Prostate gland (tissue), 2 donors: ENCODE measurements at regions not wholly inside any gene's neighbourhood (a gene's known extent, or its start where the extent isn't known, plus 50 kb on each side); places are given as distances from the start of the nearest gene placed in this dataset.

Source experiments
- DNase-seq: peaks from one replicate; pipeline ENCODE4 v3.0.0-alpha.2; 2019; ENCODE audit warnings: low spot score
- H3K27ac ChIP-seq, 2 donors: fragments of 200-600 bp; sonication (generic); 2 replicates each; pipeline ENCODE4 v1.5.1; 2017 to 2019
- H3K27me3 ChIP-seq: fragments of 200-600 bp; sonication (generic); replicated peaks from 2 replicates; pipeline ENCODE4 v1.5.1; 2019; ENCODE audit not compliant: insufficient read depth
- H3K36me3 ChIP-seq, 2 donors: fragments of 200-600 bp; sonication (generic); 1 replicate in 1 of 2; 2 replicates in 1 of 2; pipeline versions ENCODE4 v1.5.1 to v1.8.1; 2017 to 2019
- H3K4me1 ChIP-seq: fragments of 200-600 bp; sonication (generic); replicated peaks from 2 replicates; pipeline ENCODE4 v1.5.1; 2019
- H3K4me3 ChIP-seq, 2 donors: fragments of 200-600 bp; sonication (generic); 2 replicates each; pipeline ENCODE4 v1.5.1; 2017 to 2019
- H3K9me3 ChIP-seq: fragments of 200-600 bp; sonication (generic); 2 replicates; pipeline ENCODE4 v1.5.1; 2017
- POLR2A ChIP-seq: fragments of 450-650 bp; IDR thresholded peaks from one replicate; pipeline ENCODE4 v1.6.1; 2016; ENCODE audit warnings: antibody characterized with exemption, mild to moderate bottlenecking
- POLR2AphosphoS5 ChIP-seq: sonication (generic); formaldehyde crosslinking; IDR thresholded peaks from one replicate; pipeline ENCODE4 v1.6.1; 2017; ENCODE audit warnings: antibody characterized with exemption
- WGBS: methylation state at CpG from one replicate; pipeline ENCODE4 v1.1.5; 2018; 5-methylcytosine and 5-hydroxymethylcytosine counted together
- intact Hi-C: fragments of 100-400 bp; cut with DNase I; formaldehyde crosslinking; loops from one replicate; pipeline ENCODE4 v1.14.2; 2022
- TF ChIP-seq, protein P1 (sequence below), 4 experiments: fragments of 200-600 bp in 2 of 4; fragments of 450-650 bp in 2 of 4; sonication (generic) in 2 of 4; IDR thresholded peaks; 1 replicate in 3 of 4; 2 replicates in 1 of 4; pipeline ENCODE4 v1.5.1; 2016 to 2019; ENCODE audit warnings: antibody characterized with exemption in 4 of 4, mild to moderate bottlenecking in 2 of 4, moderate library complexity in 2 of 4

DNA sequence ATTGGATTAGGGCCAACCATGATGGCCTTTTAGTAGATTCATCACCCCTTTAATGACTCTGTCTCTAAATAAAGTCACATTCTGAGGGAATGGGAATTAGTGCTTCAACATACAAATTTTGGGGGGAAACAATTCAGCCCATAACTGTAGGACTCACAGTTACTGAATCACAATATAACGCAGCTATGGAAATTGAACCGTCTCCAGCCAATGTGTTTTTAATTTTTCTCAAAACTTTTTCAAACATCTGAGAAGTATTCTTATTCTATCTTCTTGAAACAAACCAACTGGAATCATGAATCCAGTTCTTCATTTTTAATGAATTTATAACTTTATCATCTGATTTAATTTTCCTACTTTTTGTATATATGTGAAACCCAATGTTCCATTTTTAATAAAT lies 373.1 kb upstream of the SYT4 start:
- TF ChIP-seq POLR2AphosphoS5 (no peak), POLR2A (no peak)
- TF ChIP-seq, protein P1, sequence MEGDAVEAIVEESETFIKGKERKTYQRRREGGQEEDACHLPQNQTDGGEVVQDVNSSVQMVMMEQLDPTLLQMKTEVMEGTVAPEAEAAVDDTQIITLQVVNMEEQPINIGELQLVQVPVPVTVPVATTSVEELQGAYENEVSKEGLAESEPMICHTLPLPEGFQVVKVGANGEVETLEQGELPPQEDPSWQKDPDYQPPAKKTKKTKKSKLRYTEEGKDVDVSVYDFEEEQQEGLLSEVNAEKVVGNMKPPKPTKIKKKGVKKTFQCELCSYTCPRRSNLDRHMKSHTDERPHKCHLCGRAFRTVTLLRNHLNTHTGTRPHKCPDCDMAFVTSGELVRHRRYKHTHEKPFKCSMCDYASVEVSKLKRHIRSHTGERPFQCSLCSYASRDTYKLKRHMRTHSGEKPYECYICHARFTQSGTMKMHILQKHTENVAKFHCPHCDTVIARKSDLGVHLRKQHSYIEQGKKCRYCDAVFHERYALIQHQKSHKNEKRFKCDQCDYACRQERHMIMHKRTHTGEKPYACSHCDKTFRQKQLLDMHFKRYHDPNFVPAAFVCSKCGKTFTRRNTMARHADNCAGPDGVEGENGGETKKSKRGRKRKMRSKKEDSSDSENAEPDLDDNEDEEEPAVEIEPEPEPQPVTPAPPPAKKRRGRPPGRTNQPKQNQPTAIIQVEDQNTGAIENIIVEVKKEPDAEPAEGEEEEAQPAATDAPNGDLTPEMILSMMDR (IDR thresholded peaks at IDR 0.05), result no peak
- no peak for DNase-seq
- H3K36me3 ChIP-seq, result no peaks in the 10 kb centered on the region
- no peaks in the 10 kb centered on the region for H3K27me3 ChIP-seq
- H3K4me1 ChIP-seq, result no peaks in the 10 kb centered on the region
- intact Hi-C loops, result no loop called here
- H3K4me3 ChIP-seq, result no peak overlapping the region
- H3K9me3 ChIP-seq, result no peaks in the 10 kb centered on the region
- 42% methylated on average over 2 of the region's 2 CpGs for WGBS
- no peak overlapping the region for H3K27ac ChIP-seq

DNA sequence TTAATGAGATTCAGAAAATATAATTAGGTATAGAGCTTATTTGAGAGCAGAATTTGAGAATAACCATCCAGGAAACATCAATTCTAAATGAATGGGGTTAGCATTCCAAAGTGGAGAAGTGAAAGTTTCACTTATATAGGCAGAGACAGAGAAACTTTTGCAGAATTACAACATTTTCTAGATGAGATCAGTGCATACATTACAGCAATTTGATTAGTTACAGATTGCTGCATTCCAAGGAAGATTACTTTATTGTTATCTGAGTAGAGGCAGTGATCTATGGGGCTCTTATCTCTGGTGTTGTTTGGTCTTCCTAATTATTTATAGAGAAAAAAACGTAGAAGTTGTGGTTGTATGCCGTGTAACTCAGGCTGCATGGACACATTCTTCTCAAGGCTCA lies 373.8 kb upstream of the SYT4 start:
- WGBS, result 46% methylated on average over 2 of the region's 2 CpGs
- Histone ChIP-seq H3K27ac (no peak overlapping the region), H3K4me1 (no peaks in the 10 kb centered on the region), H3K4me3 (no peak overlapping the region), H3K36me3 (no peaks in the 10 kb centered on the region), H3K27me3 (no peaks in the 10 kb centered on the region), H3K9me3 (no peaks in the 10 kb centered on the region)
- DNase-seq, result no peak
- intact Hi-C loops, result no loop called here
- TF ChIP-seq POLR2AphosphoS5 (no peak), POLR2A (no peak)
- TF ChIP-seq, protein P1 (IDR thresholded peaks at IDR 0.05), result no peak

DNA sequence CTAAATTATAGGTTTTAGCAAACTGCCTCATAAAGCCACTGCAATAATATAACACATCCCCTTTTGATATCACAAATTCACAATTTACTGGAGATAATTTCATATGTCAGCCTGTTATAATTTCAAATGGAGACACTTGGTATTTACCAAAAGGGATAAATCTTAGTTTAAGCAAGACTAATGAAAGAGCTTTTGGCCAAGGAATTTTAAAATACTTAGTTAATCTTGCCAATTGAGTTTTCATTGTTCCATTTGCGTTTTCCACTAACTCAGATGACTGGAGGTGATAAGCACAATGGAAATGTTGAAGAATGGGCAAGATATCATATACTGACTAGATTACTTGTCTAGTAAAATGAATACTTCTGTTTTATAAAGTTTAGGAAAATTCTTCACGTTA lies 379.3 kb upstream of the SYT4 start:
- TF ChIP-seq POLR2AphosphoS5 (no peak), POLR2A (no peak)
- Histone ChIP-seq H3K9me3 (no peaks in the 10 kb centered on the region), H3K27me3 (no peaks in the 10 kb centered on the region), H3K4me1 (no peaks in the 10 kb centered on the region), H3K36me3 (no peaks in the 10 kb centered on the region), H3K27ac (no peak overlapping the region), H3K4me3 (no peak overlapping the region)
- intact Hi-C loops, result no loop called here
- WGBS, result 29% methylated on average over 2 of the region's 2 CpGs
- DNase-seq, result no peak

DNA sequence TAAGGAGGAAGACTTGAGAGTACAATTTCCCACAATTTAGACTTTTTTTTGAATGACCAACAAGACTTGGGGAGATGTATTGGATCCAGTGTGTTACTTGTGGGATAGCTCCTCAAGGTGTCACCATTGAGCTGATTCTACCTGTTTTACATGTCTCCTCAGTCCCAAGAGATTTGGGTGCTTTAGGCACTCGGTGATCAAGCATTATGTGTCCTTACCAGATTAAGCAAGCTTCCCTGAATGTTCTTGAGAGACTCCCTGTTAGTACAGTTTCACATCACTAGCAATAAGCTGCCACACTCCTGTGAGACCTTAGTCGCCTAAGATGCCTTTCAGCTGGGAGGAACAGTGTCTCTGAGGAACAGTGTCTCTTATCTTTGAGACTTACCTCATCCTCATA lies 384.3 kb upstream of the SYT4 start:
- Histone ChIP-seq H3K27me3 (no peaks in the 10 kb centered on the region), H3K9me3 (no peaks in the 10 kb centered on the region), H3K27ac (no peak overlapping the region), H3K36me3 (no peaks in the 10 kb centered on the region), H3K4me3 (no peak overlapping the region), H3K4me1 (no peaks in the 10 kb centered on the region)
- intact Hi-C loops, result no loop called here
- TF ChIP-seq POLR2AphosphoS5, result no peak
- TF ChIP-seq, protein P1 (IDR thresholded peaks at IDR 0.05), result no peak
- no peak for TF ChIP-seq POLR2A
- DNase-seq, result no peak
- WGBS, result 42% methylated on average over 2 of the region's 2 CpGs

DNA sequence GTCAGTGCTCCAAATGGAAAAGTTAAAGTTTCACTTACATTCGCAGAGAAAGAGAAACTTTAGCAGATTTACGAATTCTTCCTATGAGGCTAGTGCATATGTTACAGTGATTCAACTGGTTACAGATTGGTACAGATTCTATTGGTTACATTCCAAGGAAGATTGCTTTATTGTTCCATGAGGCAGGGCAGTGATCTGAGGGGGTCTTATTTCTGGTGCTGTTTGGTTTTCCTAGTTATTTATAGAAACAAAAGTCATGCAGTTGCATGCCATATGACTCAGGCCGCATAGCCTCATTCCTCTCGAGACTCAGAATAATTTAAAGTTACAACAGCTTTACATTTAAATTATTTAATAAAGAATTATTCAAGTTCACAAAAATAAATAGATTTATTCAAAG lies 385.4 kb upstream of the SYT4 start:
- TF ChIP-seq POLR2A (no peak), POLR2AphosphoS5 (no peak)
- Histone ChIP-seq H3K27ac (no peak overlapping the region), H3K27me3 (no peaks in the 10 kb centered on the region), H3K36me3 (no peaks in the 10 kb centered on the region), H3K4me1 (no peaks in the 10 kb centered on the region), H3K4me3 (no peak overlapping the region), H3K9me3 (no peaks in the 10 kb centered on the region)
- WGBS, result 78% methylated on average over 4 of the region's 4 CpGs
- DNase-seq, result no peak
- intact Hi-C loops, result no loop called here

DNA sequence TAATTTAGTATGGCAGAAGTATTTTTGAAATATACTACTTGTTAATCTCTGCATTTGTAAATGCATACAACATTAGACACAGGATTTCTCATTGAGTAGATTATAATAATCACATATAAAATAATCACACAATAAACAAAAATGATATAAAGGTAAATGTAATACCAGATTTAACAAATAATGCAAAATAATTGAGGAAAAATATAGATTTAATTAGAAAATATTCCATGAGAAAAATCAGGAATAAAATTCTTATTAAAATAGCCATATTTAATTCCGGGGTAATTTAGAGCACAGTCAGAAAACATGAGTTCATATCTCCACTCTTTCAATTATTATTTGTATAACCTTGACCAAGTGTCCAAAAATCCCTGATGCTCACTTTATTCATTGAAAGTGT lies 385.9 kb upstream of the SYT4 start:
- Histone ChIP-seq H3K4me3 (no peak overlapping the region), H3K36me3 (no peaks in the 10 kb centered on the region), H3K4me1 (no peaks in the 10 kb centered on the region), H3K27ac (no peak overlapping the region), H3K9me3 (no peaks in the 10 kb centered on the region), H3K27me3 (no peaks in the 10 kb centered on the region)
- intact Hi-C loops, result no loop called here
- no peak for TF ChIP-seq POLR2AphosphoS5
- no peak for TF ChIP-seq POLR2A
- TF ChIP-seq, protein P1 (IDR thresholded peaks at IDR 0.05), result no peak
- WGBS, result 96% methylated on average over 1 of the region's 1 CpG
- no peak for DNase-seq
